HepG2 (cell line): ENCODE measurements at regions not wholly inside any gene's neighbourhood (a gene's known extent, or its start where the extent isn't known, plus 50 kb on each side); places are given as distances from the start of the nearest gene placed in this dataset.

ENCODE experiments used
- ATAC-seq: fragments of 200-7000 bp; cut with Tn5 transposase; 3 replicates; pipeline ENCODE4 v1.9.1; 2020; ENCODE audit warnings: mild to moderate bottlenecking, moderate library complexity
- BruUV-seq: library from RNA; stranded (reverse); fragments of 400-500 nt; replicated peaks from 2 replicates; lab custom pipeline; 2021; lab: Mats Ljungman, UMichigan
- CTCF ChIA-PET: fragments of 300-600 bp; formaldehyde crosslinking; extraction: SDS; loops from one replicate; lab custom pipeline; 2021; ENCODE audit warnings: low total read pairs, inconsistent platforms, low intra/inter-chr PET ratio; lab: Yijun Ruan, JAX
- POLR2A ChIA-PET: fragments of 350-600 bp; sonication (Branson Sonifier 250); formaldehyde crosslinking; loops from one replicate; lab custom pipeline; 2020; ENCODE audit warnings: antibody characterized with exemption, inconsistent platforms; lab: Yijun Ruan, JAX
- DNase-seq: peaks from one replicate; pipeline ENCODE4 v3.0.0-alpha.2; 2015; ENCODE audit warnings: low spot score
- FAIRE-seq: peaks from 3 replicates; lab custom pipeline; 2011; peaks lifted over from hg19 to GRCh38; lab: Jason Lieb, UNC
- H2AFZ ChIP-seq: one replicate; pipeline ENCODE4 v1.6.1; 2011; ENCODE audit warnings: low read length, inconsistent platforms
- H3K27ac ChIP-seq: fragments of 300-600 bp; 3 replicates; pipeline ENCODE4 v1.8.0; 2011; ENCODE audit warnings: mixed run types, mild to moderate bottlenecking, mixed read lengths, low read length, inconsistent platforms; ENCODE audit not compliant: insufficient read depth; ENCODE audit errors: extremely low read length
- H3K27me3 ChIP-seq, 2 experiments: fragments of 200-600 bp in 1 of 2; 2 replicates in 1 of 2; 3 replicates in 1 of 2; pipeline versions ENCODE4 v1.6.0 to v1.8.0; 2011; ENCODE audit warnings: low read length in 2 of 2, mild to moderate bottlenecking in 2 of 2, moderate library complexity in 2 of 2, inconsistent platforms in 1 of 2; ENCODE audit not compliant: insufficient read depth in 2 of 2, control insufficient read depth in 1 of 2
- H3K36me3 ChIP-seq, 2 experiments: fragments of 200-600 bp in 1 of 2; replicated peaks in 1 of 2; 2 replicates in 1 of 2; 3 replicates in 1 of 2; pipeline versions ENCODE4 v1.5.1 to v1.8.0; 2011; ENCODE audit warnings: low read length in 2 of 2, inconsistent platforms in 1 of 2; ENCODE audit not compliant: insufficient read depth in 2 of 2, control insufficient read depth in 1 of 2
- H3K4me1 ChIP-seq: 2 replicates; pipeline ENCODE4 v1.5.1; 2012; ENCODE audit warnings: low read length, inconsistent platforms; ENCODE audit not compliant: insufficient read depth
- H3K4me2 ChIP-seq: 2 replicates; pipeline ENCODE4 v1.6.0; 2011; ENCODE audit warnings: low read depth, low read length, inconsistent platforms
- H3K4me3 ChIP-seq, 3 experiments: fragments of 200-600 bp in 1 of 3; sonication (generic), shearing (Covaris generic) in 1 of 3; replicated peaks in 1 of 3; 2 replicates each; pipeline ENCODE4 v1.5.1; 2011 to 2016; ENCODE audit warnings: low read length in 3 of 3, inconsistent platforms in 2 of 3, low read depth in 2 of 3, mild to moderate bottlenecking in 2 of 3, control low read depth in 1 of 3, mixed read lengths in 1 of 3; ENCODE audit not compliant: insufficient read depth in 1 of 3
- H3K79me2 ChIP-seq: one replicate; pipeline ENCODE4 v1.6.1; 2011; ENCODE audit warnings: low read length, inconsistent platforms; ENCODE audit not compliant: insufficient read depth
- H3K9ac ChIP-seq: 2 replicates; pipeline ENCODE4 v1.6.0; 2011; ENCODE audit warnings: mild to moderate bottlenecking, low read depth, low read length, inconsistent platforms; ENCODE audit not compliant: insufficient read depth
- H3K9me3 ChIP-seq: 2 replicates; pipeline ENCODE4 v1.5.1; 2012; ENCODE audit warnings: mild to moderate bottlenecking, low read length
- H4K20me1 ChIP-seq: 2 replicates; pipeline ENCODE4 v1.6.0; 2011; ENCODE audit warnings: inconsistent platforms, mild to moderate bottlenecking, low read length, moderate library complexity; ENCODE audit not compliant: insufficient read depth
- NFRKB ChIP-seq: fragments of 450-650 bp; IDR thresholded peaks from 2 replicates; pipeline ENCODE4 v1.6.1; 2017
- TBX3 ChIP-seq: fragments of 450-650 bp; IDR thresholded peaks from 2 replicates; pipeline ENCODE4 v1.6.1; 2017; ENCODE audit warnings: antibody characterized with exemption, mild to moderate bottlenecking, inconsistent platforms, borderline replicate concordance
- ZFP36L2 ChIP-seq: sonication (generic); formaldehyde crosslinking; IDR thresholded peaks from 2 replicates; pipeline ENCODE4 v1.4.0; 2020; ENCODE audit warnings: missing genetic modification reagents
- ZKSCAN1 ChIP-seq: fragments of 150-350 bp; IDR thresholded peaks from 2 replicates; pipeline ENCODE4 v1.6.1; 2014; ENCODE audit warnings: low read length
- ZMAT3 ChIP-seq: sonication (generic); formaldehyde crosslinking; conservative IDR thresholded peaks from 2 replicates; pipeline ENCODE4 v1.7.0; 2021; ENCODE audit warnings: missing genetic modification reagents
- ZNF446 ChIP-seq: sonication (generic); formaldehyde crosslinking; IDR thresholded peaks from 2 replicates; pipeline ENCODE4 v1.5.0; 2020; ENCODE audit warnings: mild to moderate bottlenecking, missing genetic modification reagents
- ZNF713 ChIP-seq: sonication (generic); formaldehyde crosslinking; IDR thresholded peaks from 2 replicates; pipeline ENCODE4 v1.4.0; 2020; ENCODE audit warnings: mild to moderate bottlenecking, missing genetic modification reagents
- ZNF724P ChIP-seq: sonication (generic); formaldehyde crosslinking; IDR thresholded peaks from 2 replicates; pipeline ENCODE4 v1.8.0; 2022; ENCODE audit warnings: missing genetic modification reagents, borderline replicate concordance
- ZSCAN29 ChIP-seq: sonication (generic); formaldehyde crosslinking; conservative IDR thresholded peaks from 2 replicates; pipeline ENCODE4 v1.4.0; 2020; ENCODE audit warnings: mild to moderate bottlenecking, missing genetic modification reagents
- WGBS: methylation state at CpG from one replicate; pipeline ENCODE4 v1.1.6; 2017; ENCODE audit warnings: low lambda C conversion rate; 5-methylcytosine and 5-hydroxymethylcytosine counted together
- in situ Hi-C: cut with HindIII; loops from 2 replicates; pipeline ENCODE4 v1.10.0; 2017; ENCODE audit warnings: low pct_unique_long_range_greater_than_20kb; ENCODE audit not compliant: extremely low pct_ligation_motif_present
- intact Hi-C: fragments of 100-400 bp; cut with micrococcal nuclease; formaldehyde crosslinking; loops from one replicate; pipeline ENCODE4 v1.10.0; 2022; ENCODE audit not compliant: unreplicated experiment
- TF ChIP-seq, protein P1 (sequence below): conservative IDR thresholded peaks from 2 replicates; pipeline ENCODE4 v1.6.1; 2018; ENCODE audit warnings: missing genetic modification reagents
- TF ChIP-seq, protein P2 (sequence below): sonication (generic); formaldehyde crosslinking; IDR thresholded peaks from 2 replicates; pipeline ENCODE4 v1.4.0; 2020; ENCODE audit warnings: mild to moderate bottlenecking, missing genetic modification reagents
- TF ChIP-seq, protein P3 (sequence below): sonication (generic); formaldehyde crosslinking; IDR thresholded peaks from 2 replicates; pipeline ENCODE4 v1.5.1; 2020; ENCODE audit warnings: missing genetic modification reagents, mild to moderate bottlenecking, borderline replicate concordance

DNA sequence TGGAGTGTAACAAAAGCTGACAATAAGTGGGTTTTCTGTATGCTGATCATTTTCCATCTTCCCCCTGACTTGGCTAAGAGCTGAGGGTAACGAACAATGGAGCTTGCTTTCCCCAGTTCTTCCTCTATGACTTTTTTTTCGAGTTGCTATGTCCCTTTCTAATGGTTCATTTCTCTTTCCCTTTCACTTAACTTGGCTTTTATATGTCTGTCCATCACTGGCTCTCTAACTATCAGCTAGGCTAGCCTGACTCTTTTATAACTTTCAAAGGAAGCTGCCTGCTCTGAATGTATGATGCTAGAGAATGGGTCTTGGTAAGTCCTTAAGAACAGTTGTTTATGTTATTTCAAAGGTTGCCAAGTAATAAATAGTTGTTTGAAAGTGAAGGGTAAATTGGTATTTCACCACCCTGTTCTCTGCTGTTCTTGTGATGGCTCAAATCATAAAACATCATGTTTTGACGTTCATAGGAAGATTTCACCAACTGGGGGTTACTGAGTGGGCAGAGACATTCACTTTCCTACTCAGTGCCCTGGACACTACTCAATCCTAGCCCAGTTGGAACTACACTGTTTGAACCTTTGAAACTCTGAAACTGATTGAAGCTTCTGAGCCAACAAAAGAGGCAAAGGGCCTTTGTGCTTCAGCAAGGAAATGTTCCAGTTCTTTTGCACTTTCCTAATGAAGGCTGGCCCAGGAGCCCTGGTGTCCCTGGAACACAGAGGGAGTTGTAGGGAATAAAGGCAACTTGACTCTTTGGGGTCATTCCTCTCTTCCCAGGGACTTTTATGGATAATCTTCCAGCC, 85.4 kb upstream of the PHYHIPL start (continued):
- TF ChIP-seq, protein P1, sequence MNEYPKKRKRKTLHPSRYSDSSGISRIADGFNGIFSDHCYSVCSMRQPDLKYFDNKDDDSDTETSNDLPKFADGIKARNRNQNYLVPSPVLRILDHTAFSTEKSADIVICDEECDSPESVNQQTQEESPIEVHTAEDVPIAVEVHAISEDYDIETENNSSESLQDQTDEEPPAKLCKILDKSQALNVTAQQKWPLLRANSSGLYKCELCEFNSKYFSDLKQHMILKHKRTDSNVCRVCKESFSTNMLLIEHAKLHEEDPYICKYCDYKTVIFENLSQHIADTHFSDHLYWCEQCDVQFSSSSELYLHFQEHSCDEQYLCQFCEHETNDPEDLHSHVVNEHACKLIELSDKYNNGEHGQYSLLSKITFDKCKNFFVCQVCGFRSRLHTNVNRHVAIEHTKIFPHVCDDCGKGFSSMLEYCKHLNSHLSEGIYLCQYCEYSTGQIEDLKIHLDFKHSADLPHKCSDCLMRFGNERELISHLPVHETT (CRISPR knock-in tag): no peak
- TF ChIP-seq ZNF446 (no peak), ZNF713 (CRISPR knock-in tag) (no peak), ZMAT3 (CRISPR knock-in tag) (no peak), TBX3 (no peak), ZSCAN29 (CRISPR knock-in tag) (0 out of 2 replicates have a peak, but pooled peaks have one; percentile 27)
- TF ChIP-seq, protein P2, sequence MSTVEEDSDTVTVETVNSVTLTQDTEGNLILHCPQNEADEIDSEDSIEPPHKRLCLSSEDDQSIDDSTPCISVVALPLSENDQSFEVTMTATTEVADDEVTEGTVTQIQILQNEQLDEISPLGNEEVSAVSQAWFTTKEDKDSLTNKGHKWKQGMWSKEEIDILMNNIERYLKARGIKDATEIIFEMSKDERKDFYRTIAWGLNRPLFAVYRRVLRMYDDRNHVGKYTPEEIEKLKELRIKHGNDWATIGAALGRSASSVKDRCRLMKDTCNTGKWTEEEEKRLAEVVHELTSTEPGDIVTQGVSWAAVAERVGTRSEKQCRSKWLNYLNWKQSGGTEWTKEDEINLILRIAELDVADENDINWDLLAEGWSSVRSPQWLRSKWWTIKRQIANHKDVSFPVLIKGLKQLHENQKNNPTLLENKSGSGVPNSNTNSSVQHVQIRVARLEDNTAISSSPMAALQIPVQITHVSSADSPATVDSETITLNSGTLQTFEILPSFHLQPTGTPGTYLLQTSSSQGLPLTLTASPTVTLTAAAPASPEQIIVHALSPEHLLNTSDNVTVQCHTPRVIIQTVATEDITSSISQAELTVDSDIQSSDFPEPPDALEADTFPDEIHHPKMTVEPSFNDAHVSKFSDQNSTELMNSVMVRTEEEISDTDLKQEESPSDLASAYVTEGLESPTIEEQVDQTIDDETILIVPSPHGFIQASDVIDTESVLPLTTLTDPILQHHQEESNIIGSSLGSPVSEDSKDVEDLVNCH (CRISPR knock-in tag): no peak
- TF ChIP-seq, protein P3, sequence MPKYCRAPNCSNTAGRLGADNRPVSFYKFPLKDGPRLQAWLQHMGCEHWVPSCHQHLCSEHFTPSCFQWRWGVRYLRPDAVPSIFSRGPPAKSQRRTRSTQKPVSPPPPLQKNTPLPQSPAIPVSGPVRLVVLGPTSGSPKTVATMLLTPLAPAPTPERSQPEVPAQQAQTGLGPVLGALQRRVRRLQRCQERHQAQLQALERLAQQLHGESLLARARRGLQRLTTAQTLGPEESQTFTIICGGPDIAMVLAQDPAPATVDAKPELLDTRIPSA: no peak

DNA sequence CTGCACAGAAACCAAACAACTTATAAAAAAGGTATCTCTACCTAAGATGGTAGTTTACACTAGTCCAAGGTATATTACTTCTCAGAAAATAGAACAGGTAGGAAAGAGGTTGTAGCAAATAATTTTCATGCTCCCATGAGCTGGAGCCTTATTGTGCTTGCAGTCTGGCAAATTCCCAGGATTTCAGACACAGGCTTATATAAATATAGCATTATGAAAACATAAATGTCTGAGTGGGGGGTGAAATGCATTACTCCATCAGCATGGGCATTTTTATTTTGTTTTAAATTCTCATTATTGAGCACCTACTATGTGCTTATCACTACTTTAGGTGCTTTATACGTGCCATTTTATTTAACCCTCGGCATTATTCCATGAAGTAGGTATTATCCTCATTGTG, 83.0 kb upstream of the PHYHIPL start:
- intact Hi-C loops (no loop called here), in situ Hi-C loops (no loop called here)
- Histone ChIP-seq H3K79me2 (no peaks in the 10 kb centered on the region), H2AFZ (no peak overlapping the region), H3K4me3 (no peak overlapping the region), H3K27me3 (no peaks in the 10 kb centered on the region), H4K20me1 (no peaks in the 10 kb centered on the region), H3K9ac (no peak overlapping the region), H3K4me1 (peaks cover 8% of the 10 kb centered on the region; the same call in 1 of the 2 replicates), H3K9me3 (no peaks in the 10 kb centered on the region), H3K27ac (no peak overlapping the region), H3K4me2 (no peak overlapping the region), H3K36me3 (no peaks in the 10 kb centered on the region)
- DNase-seq: no peak
- no peak for TF ChIP-seq ZFP36L2 (CRISPR knock-in tag)
- peak; percentile 26; the same call in 1 of the 2 replicates for TF ChIP-seq ZKSCAN1
- TF ChIP-seq ZNF724P (CRISPR knock-in tag): no peak
- no peak for TF ChIP-seq NFRKB
- no TSS peak for BruUV-seq
- ChIA-PET CTCF (no interaction called here), POLR2A (no interaction called here)
- ATAC-seq: no peak
- WGBS: 96% methylated on average over 2 of the region's 2 CpGs
- FAIRE-seq: no peak
